Stomach (tissue), 4 donors: ENCODE measurements at regions not wholly inside any gene's neighbourhood (a gene's known extent, or its start where the extent isn't known, plus 50 kb on each side); places are given as distances from the start of the nearest gene placed in this dataset.

Source experiments
- CTCF ChIP-seq, 7 experiments: fragments of 450-650 bp in 4 of 7; fragments of 200-600 bp in 3 of 7; sonication (generic) in 3 of 7; IDR thresholded peaks; one replicate each; pipeline ENCODE4 v1.5.1; 2016 to 2019; ENCODE audit warnings: antibody characterized with exemption in 7 of 7, control low read depth in 2 of 7, mild to moderate bottlenecking in 1 of 7
- POLR2AphosphoS5 ChIP-seq, 3 donors: sonication (generic); formaldehyde crosslinking; IDR thresholded peaks; one replicate each; pipeline ENCODE4 v1.6.1; 2016; ENCODE audit warnings: antibody characterized with exemption in 3 of 3

- TF ChIP-seq POLR2AphosphoS5 (IDR thresholded peaks at IDR 0.05) (no peak), CTCF (IDR thresholded peaks at IDR 0.05) (no peak)
These were observed 299.5 kb downstream of the PDHA2 start for GRCh38 chr4:96139251-96139929.
